MM.1S (cell line): ENCODE measurements at regions not wholly inside any gene's neighbourhood (a gene's known extent, or its start where the extent isn't known, plus 50 kb on each side); places are given as distances from the start of the nearest gene placed in this dataset.

Experiments
- DNase-seq: peaks from one replicate; pipeline ENCODE4 v3.0.0-alpha.2; 2015
- H2AFZ ChIP-seq: fragments of 300-600 bp; sonication (generic); 2 replicates; pipeline ENCODE4 v1.6.0; 2016; ENCODE audit warnings: antibody characterized with exemption, low read length
- H3F3A ChIP-seq: fragments of 300-600 bp; sonication (generic); 2 replicates; pipeline ENCODE4 v1.6.1; 2016; ENCODE audit warnings: mild to moderate bottlenecking, antibody characterized with exemption, low read length, moderate library complexity, mixed read lengths; ENCODE audit not compliant: insufficient read depth
- H3K27ac ChIP-seq: fragments of 300-600 bp; sonication (generic); 2 replicates; pipeline ENCODE4 v1.5.1; 2016; ENCODE audit warnings: mild to moderate bottlenecking, low read length
- H3K27me3 ChIP-seq: fragments of 300-600 bp; sonication (generic); replicated peaks from 2 replicates; pipeline ENCODE4 v1.6.0; 2016; ENCODE audit warnings: low read length; ENCODE audit not compliant: insufficient read depth
- H3K36me3 ChIP-seq: fragments of 300-600 bp; sonication (generic); replicated peaks from 2 replicates; pipeline ENCODE4 v1.6.1; 2016; ENCODE audit warnings: mild to moderate bottlenecking, low read length, mixed read lengths; ENCODE audit not compliant: insufficient read depth
- H3K4me1 ChIP-seq: fragments of 300-600 bp; sonication (generic); 2 replicates; pipeline ENCODE4 v1.6.1; 2016; ENCODE audit warnings: low read length, mixed read lengths
- H3K4me2 ChIP-seq: fragments of 300-600 bp; sonication (generic); 2 replicates; pipeline ENCODE4 v1.6.0; 2016; ENCODE audit warnings: low read depth, low read length
- H3K4me3 ChIP-seq: fragments of 300-600 bp; sonication (generic); 2 replicates; pipeline ENCODE4 v1.5.1; 2016; ENCODE audit warnings: low read length, mixed read lengths
- H3K79me2 ChIP-seq: fragments of 300-600 bp; sonication (generic); 2 replicates; pipeline ENCODE4 v1.6.1; 2016; ENCODE audit warnings: mixed run types, low read length, mixed read lengths
- H3K9ac ChIP-seq: fragments of 300-600 bp; sonication (generic); 2 replicates; pipeline ENCODE4 v1.6.1; 2016; ENCODE audit warnings: low read length, mixed read lengths
- H3K9me2 ChIP-seq: fragments of 300-600 bp; sonication (generic); replicated peaks from 2 replicates; pipeline ENCODE4 v1.6.1; 2016; ENCODE audit warnings: mild to moderate bottlenecking, low read length, mixed read lengths; ENCODE audit not compliant: insufficient read depth
- H3K9me3 ChIP-seq: fragments of 300-600 bp; sonication (generic); replicated peaks from 2 replicates; pipeline ENCODE4 v1.6.1; 2016; ENCODE audit warnings: mild to moderate bottlenecking, low read length, mixed read lengths; ENCODE audit not compliant: insufficient read depth
- H4K20me1 ChIP-seq: fragments of 300-600 bp; sonication (generic); 2 replicates; pipeline ENCODE4 v1.6.1; 2016; ENCODE audit warnings: mild to moderate bottlenecking, low read length, moderate library complexity, mixed read lengths; ENCODE audit not compliant: insufficient read depth
- EZH2 ChIP-seq: fragments of 300-600 bp; sonication (generic); optimal IDR thresholded peaks from 2 replicates; pipeline ENCODE3; 2017; ENCODE audit warnings: low read depth, mild to moderate bottlenecking, antibody characterized with exemption, low read length, mixed read lengths
- EZH2phosphoT487 ChIP-seq: fragments of 300-600 bp; sonication (generic); IDR thresholded peaks from 2 replicates; pipeline ENCODE4 v1.6.1; 2018; ENCODE audit warnings: antibody characterized with exemption, low read length
- TF ChIP-seq, protein P1 (sequence below): fragments of 300-600 bp; sonication (generic); IDR thresholded peaks from 2 replicates; pipeline ENCODE4 v1.5.1; 2016; ENCODE audit warnings: antibody characterized with exemption, low read length, mixed read lengths

DNA sequence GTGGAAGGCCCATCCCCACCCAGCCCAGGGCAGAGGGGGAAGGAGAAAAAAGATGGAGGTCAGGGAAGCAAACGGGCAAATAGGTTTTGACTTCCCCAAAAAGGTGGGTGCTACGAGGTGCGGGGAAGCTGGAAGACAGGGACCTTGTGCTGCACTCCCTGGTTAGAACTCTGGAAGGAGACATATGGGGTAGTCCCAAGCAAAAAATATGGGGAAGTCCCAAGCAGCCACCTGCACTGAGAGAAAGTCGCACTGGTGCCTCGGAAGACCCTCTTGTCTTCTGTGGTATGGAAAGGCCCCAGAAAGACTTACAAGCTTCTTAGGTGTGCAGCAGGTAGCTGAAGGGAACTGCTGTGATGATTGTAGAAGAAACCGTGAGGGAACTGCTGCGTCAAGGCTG, 93.8 kb upstream of the CEP85L start:
- H3K4me2 ChIP-seq: no peak overlapping the region

DNA sequence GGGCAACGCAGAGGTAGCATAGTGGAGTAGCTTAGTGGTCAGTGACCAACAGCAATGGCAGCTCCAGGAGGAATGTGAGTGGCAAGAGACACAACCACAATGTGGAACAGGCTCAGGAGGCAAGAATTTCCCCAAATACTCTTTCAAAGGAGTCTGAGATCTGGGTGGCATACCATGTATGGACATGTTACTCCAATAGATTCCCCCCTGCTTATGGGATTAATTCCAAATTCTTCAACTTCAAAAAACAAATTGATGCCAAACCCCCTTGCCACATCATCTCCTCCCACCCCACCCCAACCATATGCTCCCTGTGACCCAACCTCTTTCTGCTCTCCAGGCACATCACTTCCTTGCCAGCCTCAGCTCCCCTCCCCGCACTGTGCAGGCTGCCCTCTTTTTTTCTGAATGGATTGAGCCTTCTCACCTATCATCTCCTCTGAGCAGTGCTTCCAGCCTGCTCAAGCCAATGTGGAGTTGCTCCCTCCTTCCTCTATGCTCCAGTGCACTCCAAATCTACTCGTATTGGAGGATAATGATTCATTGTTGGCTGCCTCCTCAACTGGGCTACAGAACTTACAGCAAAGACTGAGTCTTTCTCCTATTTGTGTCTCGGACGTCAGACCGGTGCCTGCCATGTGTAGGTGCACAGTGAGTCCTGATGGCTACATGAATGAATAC, 93.0 kb upstream of the CEP85L start:
- no peak overlapping the region for H3K4me2 ChIP-seq
- TF ChIP-seq EZH2 (no peak), EZH2phosphoT487 (no peak)
- TF ChIP-seq, protein P1, sequence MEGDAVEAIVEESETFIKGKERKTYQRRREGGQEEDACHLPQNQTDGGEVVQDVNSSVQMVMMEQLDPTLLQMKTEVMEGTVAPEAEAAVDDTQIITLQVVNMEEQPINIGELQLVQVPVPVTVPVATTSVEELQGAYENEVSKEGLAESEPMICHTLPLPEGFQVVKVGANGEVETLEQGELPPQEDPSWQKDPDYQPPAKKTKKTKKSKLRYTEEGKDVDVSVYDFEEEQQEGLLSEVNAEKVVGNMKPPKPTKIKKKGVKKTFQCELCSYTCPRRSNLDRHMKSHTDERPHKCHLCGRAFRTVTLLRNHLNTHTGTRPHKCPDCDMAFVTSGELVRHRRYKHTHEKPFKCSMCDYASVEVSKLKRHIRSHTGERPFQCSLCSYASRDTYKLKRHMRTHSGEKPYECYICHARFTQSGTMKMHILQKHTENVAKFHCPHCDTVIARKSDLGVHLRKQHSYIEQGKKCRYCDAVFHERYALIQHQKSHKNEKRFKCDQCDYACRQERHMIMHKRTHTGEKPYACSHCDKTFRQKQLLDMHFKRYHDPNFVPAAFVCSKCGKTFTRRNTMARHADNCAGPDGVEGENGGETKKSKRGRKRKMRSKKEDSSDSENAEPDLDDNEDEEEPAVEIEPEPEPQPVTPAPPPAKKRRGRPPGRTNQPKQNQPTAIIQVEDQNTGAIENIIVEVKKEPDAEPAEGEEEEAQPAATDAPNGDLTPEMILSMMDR: no peak

More for the DNA sequence above, 93.8 kb upstream of the CEP85L start:
- H3K27ac ChIP-seq: no peak overlapping the region
- H2AFZ ChIP-seq: no peak overlapping the region
- no peaks in the 10 kb centered on the region for H3K9me3 ChIP-seq
- H3K4me3 ChIP-seq: no peak overlapping the region
- no peak for DNase-seq
- H3K36me3 ChIP-seq: no peaks in the 10 kb centered on the region
- no peaks in the 10 kb centered on the region for H3K9me2 ChIP-seq
- no peaks in the 10 kb centered on the region for H3K27me3 ChIP-seq
- no peaks in the 10 kb centered on the region for H3F3A ChIP-seq
- no peaks in the 10 kb centered on the region for H3K79me2 ChIP-seq
- TF ChIP-seq, protein P1: no peak
- TF ChIP-seq EZH2 (no peak), EZH2phosphoT487 (no peak)
- H3K9ac ChIP-seq: no peak overlapping the region
- H4K20me1 ChIP-seq: no peaks in the 10 kb centered on the region
- H3K4me1 ChIP-seq: peaks cover 26% of the 10 kb centered on the region

DNA sequence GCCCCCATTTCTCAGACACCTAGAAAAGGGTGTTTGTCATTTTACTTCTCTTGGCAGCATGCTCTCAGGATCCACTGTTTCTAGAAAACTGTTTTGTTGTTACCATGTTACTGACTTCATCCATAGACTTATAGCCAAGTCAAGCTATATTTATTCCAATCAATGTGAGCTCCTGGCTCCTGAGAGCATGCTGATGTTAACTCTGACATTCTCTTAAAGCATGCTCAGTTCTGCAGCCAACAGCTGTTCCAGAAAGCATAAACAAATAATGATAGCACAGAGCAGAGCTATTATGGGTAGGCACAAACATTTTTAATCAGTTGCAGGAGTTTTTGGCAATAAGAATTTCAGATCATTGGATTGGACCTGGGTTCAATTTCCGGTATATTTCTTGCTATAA, 92.4 kb upstream of the CEP85L start:
- Histone ChIP-seq H3K27ac (no peak overlapping the region), H3K9me2 (no peaks in the 10 kb centered on the region), H3K9me3 (no peaks in the 10 kb centered on the region), H4K20me1 (no peaks in the 10 kb centered on the region), H3K4me2 (no peak overlapping the region), H3K27me3 (no peaks in the 10 kb centered on the region), H3K36me3 (no peaks in the 10 kb centered on the region), H3K4me3 (no peak overlapping the region), H3K9ac (no peak overlapping the region), H2AFZ (no peak overlapping the region), H3K79me2 (no peaks in the 10 kb centered on the region), H3K4me1 (peaks cover 26% of the 10 kb centered on the region), H3F3A (no peaks in the 10 kb centered on the region)
- TF ChIP-seq EZH2 (no peak), EZH2phosphoT487 (no peak)
- TF ChIP-seq, protein P1: no peak
- no peak for DNase-seq

More for the DNA sequence above, 93.0 kb upstream of the CEP85L start:
- Histone ChIP-seq H2AFZ (no peak overlapping the region), H3K36me3 (no peaks in the 10 kb centered on the region), H3K27ac (no peak overlapping the region), H3K9ac (no peak overlapping the region), H3K27me3 (no peaks in the 10 kb centered on the region), H3K9me3 (no peaks in the 10 kb centered on the region), H3K4me1 (peaks cover 26% of the 10 kb centered on the region), H4K20me1 (no peaks in the 10 kb centered on the region), H3K79me2 (no peaks in the 10 kb centered on the region), H3F3A (no peaks in the 10 kb centered on the region), H3K9me2 (no peaks in the 10 kb centered on the region), H3K4me3 (no peak overlapping the region)
- DNase-seq: no peak
